Calu3 (cell line): ENCODE measurements at regions not wholly inside any gene's neighbourhood (a gene's known extent, or its start where the extent isn't known, plus 50 kb on each side); places are given as distances from the start of the nearest gene placed in this dataset.

Experiments
- BruUV-seq: library from RNA; stranded (reverse); fragments of 400-500 nt; replicated peaks from 2 replicates; lab custom pipeline; 2021; lab: Mats Ljungman, UMichigan
- CTCF ChIA-PET: fragments of 300-600 bp; sonication (Branson Sonifier 250); formaldehyde crosslinking; loops from one replicate; lab custom pipeline; 2022; ENCODE audit warnings: antibody characterized with exemption; lab: Charles Lee
- DNase-seq: peaks from one replicate; pipeline ENCODE4 v3.0.0; 2022
- H3K27ac Mint-ChIP-seq: one replicate; pipeline ENCODE4 v1.8.0; 2022; ENCODE audit warnings: mixed read lengths; ENCODE audit not compliant: unreplicated experiment
- H3K27me3 Mint-ChIP-seq: one replicate; pipeline ENCODE4 v1.8.0; 2022; ENCODE audit warnings: mixed read lengths; ENCODE audit not compliant: unreplicated experiment
- H3K36me3 Mint-ChIP-seq: one replicate; pipeline ENCODE4 v1.8.0; 2022; ENCODE audit warnings: mild to moderate bottlenecking, moderate library complexity, mixed read lengths; ENCODE audit not compliant: insufficient read depth, unreplicated experiment
- H3K4me1 Mint-ChIP-seq: one replicate; pipeline ENCODE4 v1.8.0; 2022; ENCODE audit warnings: mild to moderate bottlenecking, low read depth, mixed read lengths; ENCODE audit not compliant: unreplicated experiment
- H3K4me3 Mint-ChIP-seq: one replicate; pipeline ENCODE4 v1.8.0; 2022; ENCODE audit warnings: mild to moderate bottlenecking, low read depth, moderate library complexity, mixed read lengths; ENCODE audit not compliant: unreplicated experiment
- H3K9me3 Mint-ChIP-seq: one replicate; pipeline ENCODE4 v1.8.0; 2022; ENCODE audit warnings: low read depth, mixed read lengths; ENCODE audit not compliant: unreplicated experiment
- intact Hi-C: fragments of 100-400 bp; cut with micrococcal nuclease; formaldehyde crosslinking; loops from one replicate; pipeline ENCODE4 v1.10.0; 2022; ENCODE audit not compliant: unreplicated experiment
- TF ChIP-seq, protein P1 (sequence below): fragments of 200-600 bp; IDR thresholded peaks from one replicate; pipeline ENCODE4 v1.8.0; 2022; ENCODE audit warnings: antibody characterized with exemption; ENCODE audit not compliant: unreplicated experiment

DNA sequence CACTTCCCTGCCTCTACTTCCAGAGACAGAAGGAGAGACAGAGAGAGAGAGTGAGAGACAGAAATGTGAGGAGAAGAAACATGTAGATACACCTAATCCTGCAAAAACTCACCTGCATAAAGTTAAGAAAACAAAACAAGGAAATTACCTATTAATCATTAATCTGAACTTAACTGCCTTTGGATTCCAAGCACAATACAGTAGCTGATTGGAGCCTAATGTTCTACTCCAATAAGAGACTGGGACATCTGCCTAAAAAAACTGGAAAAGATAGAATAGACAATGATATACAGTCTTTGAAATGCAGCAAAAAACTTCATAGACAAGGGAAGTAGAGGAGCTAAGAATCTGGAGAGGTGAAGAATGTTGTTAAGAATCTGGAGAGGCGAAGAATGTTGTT lies 910.2 kb upstream of the SLC10A2 start:
- peaks cover 11% of the 10 kb centered on the region for H3K4me1 Mint-ChIP-seq
- CTCF ChIA-PET, result no interaction called here
- peak overlapping the region; percentile 85 for H3K27ac Mint-ChIP-seq
- no peaks in the 10 kb centered on the region for H3K36me3 Mint-ChIP-seq
- no peak for DNase-seq
- TF ChIP-seq, protein P1, sequence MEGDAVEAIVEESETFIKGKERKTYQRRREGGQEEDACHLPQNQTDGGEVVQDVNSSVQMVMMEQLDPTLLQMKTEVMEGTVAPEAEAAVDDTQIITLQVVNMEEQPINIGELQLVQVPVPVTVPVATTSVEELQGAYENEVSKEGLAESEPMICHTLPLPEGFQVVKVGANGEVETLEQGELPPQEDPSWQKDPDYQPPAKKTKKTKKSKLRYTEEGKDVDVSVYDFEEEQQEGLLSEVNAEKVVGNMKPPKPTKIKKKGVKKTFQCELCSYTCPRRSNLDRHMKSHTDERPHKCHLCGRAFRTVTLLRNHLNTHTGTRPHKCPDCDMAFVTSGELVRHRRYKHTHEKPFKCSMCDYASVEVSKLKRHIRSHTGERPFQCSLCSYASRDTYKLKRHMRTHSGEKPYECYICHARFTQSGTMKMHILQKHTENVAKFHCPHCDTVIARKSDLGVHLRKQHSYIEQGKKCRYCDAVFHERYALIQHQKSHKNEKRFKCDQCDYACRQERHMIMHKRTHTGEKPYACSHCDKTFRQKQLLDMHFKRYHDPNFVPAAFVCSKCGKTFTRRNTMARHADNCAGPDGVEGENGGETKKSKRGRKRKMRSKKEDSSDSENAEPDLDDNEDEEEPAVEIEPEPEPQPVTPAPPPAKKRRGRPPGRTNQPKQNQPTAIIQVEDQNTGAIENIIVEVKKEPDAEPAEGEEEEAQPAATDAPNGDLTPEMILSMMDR, result no peak
- no TSS peak for BruUV-seq
- peak overlapping the region; percentile 55 for H3K4me3 Mint-ChIP-seq
- H3K9me3 Mint-ChIP-seq, result no peaks in the 10 kb centered on the region
- intact Hi-C loops, result no loop called here
- H3K27me3 Mint-ChIP-seq, result no peaks in the 10 kb centered on the region

DNA sequence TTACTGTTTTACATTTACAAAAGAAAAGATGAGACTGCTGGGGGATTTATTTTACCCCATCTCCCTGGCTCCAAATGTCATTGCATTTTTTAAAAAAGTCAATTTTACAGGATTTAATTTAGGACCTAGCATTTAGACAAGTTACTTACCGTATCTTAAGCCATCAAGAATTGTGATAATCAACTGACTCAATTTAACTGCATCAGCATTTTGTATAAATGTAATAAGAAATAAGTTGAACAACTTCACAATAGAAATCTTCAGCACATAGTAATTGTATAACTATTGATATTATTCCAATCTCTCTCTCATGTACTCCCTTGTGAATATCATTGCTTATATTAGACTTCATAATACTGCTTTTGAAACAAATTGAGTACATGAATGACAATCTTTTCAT lies 907.5 kb upstream of the SLC10A2 start:
- BruUV-seq, result no TSS peak
- CTCF ChIA-PET, result no interaction called here

DNA sequence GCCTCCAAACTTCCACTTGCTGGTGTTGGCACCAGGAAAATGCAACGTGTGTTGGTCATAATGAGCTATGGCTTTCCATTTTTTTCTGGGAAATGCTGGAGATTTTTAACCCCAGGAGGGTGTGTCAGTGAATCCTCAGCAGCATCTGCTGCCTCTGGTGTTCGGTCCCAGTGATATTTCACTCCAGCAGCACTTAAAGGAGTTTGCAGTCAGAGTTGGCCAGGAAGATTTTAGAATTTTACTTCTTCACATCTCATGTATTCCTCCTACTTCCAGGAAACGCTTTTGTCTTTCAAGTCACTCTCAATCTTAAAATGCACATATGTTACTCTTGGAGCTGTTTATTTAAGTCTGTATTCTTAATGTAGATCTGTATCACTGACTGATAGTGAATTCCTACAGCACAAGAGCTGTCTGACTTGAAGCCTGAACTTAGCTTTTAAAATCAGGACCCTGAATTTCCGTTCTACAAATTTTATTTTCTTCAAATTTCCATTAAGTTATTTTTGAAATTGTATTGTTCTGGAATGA lies 903.4 kb upstream of the SLC10A2 start:
- no peak for DNase-seq
- CTCF ChIA-PET, result no interaction called here
- no TSS peak for BruUV-seq
- no peaks in the 10 kb centered on the region for H3K27me3 Mint-ChIP-seq
- H3K4me1 Mint-ChIP-seq, result no peaks in the 10 kb centered on the region
- TF ChIP-seq, protein P1, result no peak
- intact Hi-C loops, result no loop called here
- no peak overlapping the region for H3K27ac Mint-ChIP-seq
- no peaks in the 10 kb centered on the region for H3K36me3 Mint-ChIP-seq
- no peak overlapping the region for H3K4me3 Mint-ChIP-seq
- no peaks in the 10 kb centered on the region for H3K9me3 Mint-ChIP-seq

More for the DNA sequence above, 907.5 kb upstream of the SLC10A2 start:
- TF ChIP-seq, protein P1, result no peak
- Mint-ChIP-seq H3K36me3 (no peaks in the 10 kb centered on the region), H3K9me3 (no peaks in the 10 kb centered on the region), H3K27me3 (no peaks in the 10 kb centered on the region), H3K4me1 (peaks cover 11% of the 10 kb centered on the region), H3K4me3 (no peak overlapping the region), H3K27ac (no peak overlapping the region)
- intact Hi-C loops, result no loop called here
- DNase-seq, result no peak

DNA sequence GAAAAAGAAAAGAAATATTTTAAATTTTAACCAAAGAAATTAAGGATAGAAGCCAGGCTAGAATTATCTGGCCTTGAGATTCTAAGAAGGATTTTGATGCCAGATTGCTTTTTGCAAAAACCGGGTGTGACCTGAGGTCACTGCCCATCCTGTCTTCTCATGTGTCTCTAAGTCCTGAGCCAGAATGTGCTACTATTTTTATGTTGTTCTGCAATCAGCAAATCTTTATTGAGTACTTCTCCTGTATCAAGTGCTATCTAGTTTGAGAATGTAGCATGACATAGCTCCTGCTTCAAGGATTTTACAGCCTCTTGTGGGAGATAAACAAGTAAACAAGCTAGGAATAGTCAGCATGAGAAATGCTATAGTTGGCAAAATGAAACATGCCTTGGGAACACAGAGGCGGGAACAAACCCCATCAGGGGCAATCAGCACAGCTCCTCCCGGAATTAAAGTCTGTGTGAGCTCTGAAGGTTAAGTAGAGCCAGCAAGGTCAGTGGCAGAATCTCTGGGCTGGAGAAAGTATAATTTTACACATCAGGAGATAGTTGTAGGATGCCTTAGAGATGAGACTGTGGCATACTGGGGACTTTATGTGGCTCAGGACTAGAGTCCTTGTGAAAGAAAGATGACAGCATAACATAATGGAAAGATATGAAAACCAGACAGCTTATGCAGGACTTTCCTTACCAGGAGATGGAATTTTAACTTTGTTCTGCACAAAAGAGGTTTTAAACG lies 899.5 kb upstream of the SLC10A2 start:
- intact Hi-C loops, result no loop called here
- Mint-ChIP-seq H3K4me1 (no peaks in the 10 kb centered on the region), H3K4me3 (no peak overlapping the region), H3K36me3 (no peaks in the 10 kb centered on the region), H3K27ac (no peak overlapping the region), H3K9me3 (no peaks in the 10 kb centered on the region), H3K27me3 (no peaks in the 10 kb centered on the region)
- BruUV-seq, result no TSS peak
- TF ChIP-seq, protein P1, result no peak
- CTCF ChIA-PET, result no interaction called here
- no peak for DNase-seq
